ENCODE measurements at regions not wholly inside any gene's neighbourhood (a gene's known extent, or its start where the extent isn't known, plus 50 kb on each side); places are given as distances from the start of the nearest gene placed in this dataset.

DNA sequence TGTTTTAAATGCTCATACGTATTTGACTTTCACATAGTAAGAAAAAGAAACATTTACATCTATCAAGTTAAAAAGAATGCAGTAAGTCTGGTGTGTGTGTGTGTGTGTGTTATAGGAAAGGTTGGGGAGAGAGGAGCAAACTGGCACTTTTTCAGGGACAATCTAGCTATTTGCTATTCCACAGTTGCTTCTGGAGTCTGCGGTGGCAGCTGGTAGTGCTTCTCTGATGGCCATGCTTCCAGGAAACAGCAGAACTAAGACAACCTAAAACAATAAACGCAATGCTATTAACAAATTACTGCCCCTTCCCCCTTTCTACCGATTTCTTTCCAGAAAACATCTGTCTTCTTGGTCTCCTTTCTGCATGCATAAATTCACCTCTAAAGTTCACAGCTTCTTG, 70.0 kb upstream of the CDH10 start:
- no peak for DNase-seq (ENCODE audit: low spot score)

DNA sequence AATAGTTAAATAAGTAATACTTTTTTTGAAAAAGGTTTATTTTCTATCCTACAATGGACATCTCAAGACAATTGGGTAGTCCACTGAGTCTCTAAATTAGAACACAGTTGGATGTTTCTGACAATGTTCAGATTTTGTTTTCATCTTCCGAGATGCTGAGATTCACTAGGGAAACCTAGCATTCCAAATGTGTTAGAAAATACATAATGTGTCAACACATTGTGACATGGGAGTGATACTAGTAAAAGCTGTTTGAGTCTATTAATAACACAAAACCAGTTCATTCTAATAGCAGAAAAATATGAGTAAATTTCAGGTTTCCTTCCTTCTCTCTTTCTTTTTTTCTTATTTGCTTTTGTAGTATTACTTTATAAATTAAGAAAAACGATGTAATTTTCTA, 68.2 kb upstream of the CDH10 start:
- DNase-seq (ENCODE audit: low spot score), result no peak

DNA sequence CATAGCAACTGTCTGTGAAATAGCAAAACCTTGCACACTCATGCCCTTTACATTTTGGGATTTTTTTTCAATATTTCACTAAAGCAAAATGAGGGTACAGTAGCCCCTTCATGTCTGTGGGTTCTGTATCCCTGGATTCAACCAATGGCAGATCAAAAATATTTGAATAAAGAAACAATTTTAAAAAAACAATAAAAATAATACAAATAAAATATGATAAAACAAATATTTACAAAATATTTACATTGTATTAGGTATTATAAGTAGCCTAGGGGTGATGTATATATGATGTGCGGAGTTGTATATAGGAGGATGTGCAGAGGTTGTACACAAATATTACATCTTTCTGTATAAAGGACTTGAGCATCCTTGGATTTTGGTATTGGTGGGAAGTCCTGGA, 67.3 kb upstream of the CDH10 start:
- DNase-seq (ENCODE audit: low spot score), result no peak

DNA sequence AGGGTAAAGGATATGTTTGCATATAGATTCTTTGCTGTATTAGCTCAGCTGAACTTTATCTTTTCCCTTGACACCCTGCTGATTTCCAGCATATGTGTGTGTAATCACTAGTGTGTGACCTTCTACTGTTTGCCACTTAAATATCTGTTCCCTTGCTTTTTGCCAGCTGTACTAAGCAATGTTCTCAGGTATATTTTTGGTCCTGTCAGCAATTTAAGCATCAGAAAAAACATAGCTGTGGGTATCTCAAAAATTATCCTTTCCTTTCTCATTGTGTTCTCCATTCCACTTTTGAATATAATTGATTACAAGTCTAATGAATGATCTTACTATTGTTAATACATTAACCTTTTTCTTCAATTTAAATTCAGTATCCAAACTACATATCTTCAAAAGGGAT, 59.2 kb upstream of the CDH10 start:
- DNase-seq (ENCODE audit: low spot score), result no peak
